ENCODE measurements at regions not wholly inside any gene's neighbourhood (a gene's known extent, or its start where the extent isn't known, plus 50 kb on each side); places are given as distances from the start of the nearest gene placed in this dataset.
A peak's percentile ranks its signal among the peaks of the same experiment; 100 is the strongest.

GRCh38 chr5:112529525-112529924 is 110.4 kb upstream of the EPB41L4A start (continued):
- TF ChIP-seq CHAMP1 (IDR thresholded peaks at IDR 0.05) (no peak), COPS2 (conservative IDR thresholded peaks at IDR 0.05) (no peak), SMARCC2 (IDR thresholded peaks at IDR 0.05; ENCODE audit: low read depth) (no peak)

DNA sequence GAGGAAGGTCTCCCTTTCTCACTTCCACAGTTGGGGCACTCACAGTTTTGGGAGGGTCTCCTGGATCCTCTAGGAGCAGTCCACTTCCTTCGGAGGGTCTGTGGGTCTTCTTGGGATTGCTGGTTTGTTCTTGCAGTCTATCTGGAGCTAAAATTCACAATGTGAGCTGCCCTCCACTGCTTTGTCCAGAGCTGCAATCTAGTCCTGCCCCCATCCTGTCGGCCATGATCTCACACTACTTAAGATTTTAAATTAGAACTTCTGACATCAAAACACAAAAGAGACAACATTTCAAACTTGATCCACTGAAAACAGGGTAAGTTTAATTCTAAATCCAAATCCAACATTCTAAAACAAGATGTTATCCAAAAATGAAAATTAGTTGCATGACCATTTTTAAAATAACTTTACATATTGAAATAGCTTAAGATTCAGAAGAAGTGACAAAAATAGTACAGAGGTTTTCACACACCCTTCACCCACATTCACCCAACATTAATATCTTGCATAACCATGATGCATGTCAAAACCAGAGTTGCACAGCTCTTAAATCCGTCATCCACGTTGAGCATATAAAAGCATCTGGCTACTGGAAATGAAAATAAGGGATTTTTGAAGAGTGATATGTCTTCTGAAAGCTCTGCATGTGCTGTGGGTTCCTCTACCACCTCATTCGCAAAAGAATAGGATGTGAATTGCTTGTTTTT is 113.7 kb upstream of the EPB41L4A start:
- FAIRE-seq (peak; percentile 26), ATAC-seq (no peak), DNase-seq (ENCODE audit: extremely low read depth in 1 of 4, low spot score in 3 of 4) (no peak)
- POLR2A ChIA-PET = interaction anchor here (0.7 to 1.1 kb wide), 3 partner anchors 13 to 64 kb away, joined by 3 read pairs; no protein-coding TSS in a partner anchor
- no peaks in the 10 kb centered on the region for H4K20me1 ChIP-seq (replicated peaks; ENCODE audit: control insufficient read depth, insufficient read depth, low read length)
- no peaks in the 10 kb centered on the region for H3K27me3 ChIP-seq (ENCODE audit: control insufficient read depth in 2 of 2, insufficient read depth in 2 of 2, low read length in 2 of 2)
- intact Hi-C loops (cut with micrococcal nuclease) (no loop called here), in situ Hi-C loops (cut with MboI) (no loop called here)
- CTCF ChIA-PET (ENCODE audit: low intra/inter-chr PET ratio) = no interaction called here
- WGBS (ENCODE audit: insufficient coverage, low coverage, missing lambda C conversion rate) = 57% methylated on average over 5 of the region's 5 CpGs
- no peak overlapping the region for H3K4me3 ChIP-seq
- TF ChIP-seq ZNF324 (CRISPR knock-in tag; IDR thresholded peaks at IDR 0.05) = no peak
- TF ChIP-seq, protein P1, sequence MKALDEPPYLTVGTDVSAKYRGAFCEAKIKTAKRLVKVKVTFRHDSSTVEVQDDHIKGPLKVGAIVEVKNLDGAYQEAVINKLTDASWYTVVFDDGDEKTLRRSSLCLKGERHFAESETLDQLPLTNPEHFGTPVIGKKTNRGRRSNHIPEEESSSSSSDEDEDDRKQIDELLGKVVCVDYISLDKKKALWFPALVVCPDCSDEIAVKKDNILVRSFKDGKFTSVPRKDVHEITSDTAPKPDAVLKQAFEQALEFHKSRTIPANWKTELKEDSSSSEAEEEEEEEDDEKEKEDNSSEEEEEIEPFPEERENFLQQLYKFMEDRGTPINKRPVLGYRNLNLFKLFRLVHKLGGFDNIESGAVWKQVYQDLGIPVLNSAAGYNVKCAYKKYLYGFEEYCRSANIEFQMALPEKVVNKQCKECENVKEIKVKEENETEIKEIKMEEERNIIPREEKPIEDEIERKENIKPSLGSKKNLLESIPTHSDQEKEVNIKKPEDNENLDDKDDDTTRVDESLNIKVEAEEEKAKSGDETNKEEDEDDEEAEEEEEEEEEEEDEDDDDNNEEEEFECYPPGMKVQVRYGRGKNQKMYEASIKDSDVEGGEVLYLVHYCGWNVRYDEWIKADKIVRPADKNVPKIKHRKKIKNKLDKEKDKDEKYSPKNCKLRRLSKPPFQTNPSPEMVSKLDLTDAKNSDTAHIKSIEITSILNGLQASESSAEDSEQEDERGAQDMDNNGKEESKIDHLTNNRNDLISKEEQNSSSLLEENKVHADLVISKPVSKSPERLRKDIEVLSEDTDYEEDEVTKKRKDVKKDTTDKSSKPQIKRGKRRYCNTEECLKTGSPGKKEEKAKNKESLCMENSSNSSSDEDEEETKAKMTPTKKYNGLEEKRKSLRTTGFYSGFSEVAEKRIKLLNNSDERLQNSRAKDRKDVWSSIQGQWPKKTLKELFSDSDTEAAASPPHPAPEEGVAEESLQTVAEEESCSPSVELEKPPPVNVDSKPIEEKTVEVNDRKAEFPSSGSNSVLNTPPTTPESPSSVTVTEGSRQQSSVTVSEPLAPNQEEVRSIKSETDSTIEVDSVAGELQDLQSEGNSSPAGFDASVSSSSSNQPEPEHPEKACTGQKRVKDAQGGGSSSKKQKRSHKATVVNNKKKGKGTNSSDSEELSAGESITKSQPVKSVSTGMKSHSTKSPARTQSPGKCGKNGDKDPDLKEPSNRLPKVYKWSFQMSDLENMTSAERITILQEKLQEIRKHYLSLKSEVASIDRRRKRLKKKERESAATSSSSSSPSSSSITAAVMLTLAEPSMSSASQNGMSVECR (CRISPR knock-in tag; IDR thresholded peaks at IDR 0.05) = no peak
- no peaks in the 10 kb centered on the region for H3K79me2 ChIP-seq (ENCODE audit: control insufficient read depth, insufficient read depth, low read length)
- BruUV-seq (replicated peaks) = no TSS peak
- no peak overlapping the region for H3K27ac ChIP-seq (ENCODE audit: extremely low read depth, low read depth, low read length)
- H3K9ac ChIP-seq (ENCODE audit: insufficient read depth in 1 of 2, low read depth in 2 of 2, low read length in 2 of 2) = no peak overlapping the region
- H3K4me1 ChIP-seq (replicated peaks in 1 of 2; ENCODE audit: control insufficient read depth in 2 of 2, insufficient read depth in 2 of 2, low read length in 2 of 2) = peaks cover 0 to 10% of the 10 kb centered on the region in 2 experiments; a peak in 3 of 5 replicates
- H3K4me2 ChIP-seq (ENCODE audit: insufficient read depth, low read length) = no peak overlapping the region
- peak overlapping the region; percentile 9; the same call in 1 of the 2 replicates for H2AFZ ChIP-seq (ENCODE audit: low read depth, low read length)
- no peaks in the 10 kb centered on the region for H3K9me1 ChIP-seq (ENCODE audit: control insufficient read depth, insufficient read depth, low read length)
- no peaks in the 10 kb centered on the region for H3K9me3 ChIP-seq (replicated peaks; ENCODE audit: control insufficient read depth, insufficient read depth, low read depth, low read length)
- no peaks in the 10 kb centered on the region for H3K36me3 ChIP-seq (ENCODE audit: control insufficient read depth, insufficient read depth, low read length)
